Retinal pigment epithelial cell (primary cell): ENCODE measurements at regions not wholly inside any gene's neighbourhood (a gene's known extent, or its start where the extent isn't known, plus 50 kb on each side); places are given as distances from the start of the nearest gene placed in this dataset.
"Not testable (repeated sequence)": the region's sequence is repeated elsewhere in the genome, so short reads cannot be mapped to it uniquely, and the experiment has no call there.

Experiments
- DNase-seq: peaks from one replicate; pipeline ENCODE4 v3.0.0-alpha.2; 2010; ENCODE audit warnings: low read depth
- H3K4me3 ChIP-seq: 2 replicates; pipeline ENCODE4 v1.5.1; 2011; ENCODE audit warnings: mild to moderate bottlenecking, low read length, control low read depth, moderate library complexity
- CTCF ChIP-seq: conservative IDR thresholded peaks from 2 replicates; pipeline ENCODE4 v1.5.1; 2011; ENCODE audit warnings: low read depth, low read length, control low read depth, inconsistent platforms

- no peak for DNase-seq
- no peak overlapping the region for H3K4me3 ChIP-seq
- TF ChIP-seq CTCF: no peak
These were observed 139.3 kb upstream of the API5 start for GRCh38 chr11:43172477-43172876.

GRCh38 chr11:43177975-43178374 lies 133.8 kb upstream of the API5 start:
- no peak overlapping the region for H3K4me3 ChIP-seq
- no peak for TF ChIP-seq CTCF
- no peak for DNase-seq

- H3K4me3 ChIP-seq, DNase-seq: not testable (repeated sequence)
These were observed 117.3 kb upstream of the API5 start for GRCh38 chr11:43194459-43194858.

- DNase-seq: no peak
- no peak overlapping the region for H3K4me3 ChIP-seq
- TF ChIP-seq CTCF: no peak
These were observed 114.4 kb upstream of the API5 start for GRCh38 chr11:43197379-43197778.

- no peak for DNase-seq
- TF ChIP-seq CTCF: no peak
- no peak overlapping the region for H3K4me3 ChIP-seq
These were observed 111.8 kb upstream of the API5 start for GRCh38 chr11:43200031-43200430.

GRCh38 chr11:43212279-43212678 lies 99.5 kb upstream of the API5 start:
- DNase-seq: no peak
- no peak for TF ChIP-seq CTCF
- H3K4me3 ChIP-seq: no peak overlapping the region

- no peak overlapping the region for H3K4me3 ChIP-seq
- no peak for DNase-seq
- no peak for TF ChIP-seq CTCF
These were observed 97.3 kb upstream of the API5 start for GRCh38 chr11:43214471-43214870.

GRCh38 chr11:43217849-43218248 lies 93.9 kb upstream of the API5 start:
- no peak for DNase-seq
- TF ChIP-seq CTCF: no peak

More at GRCh38 chr11:43217849-43218248, 93.9 kb upstream of the API5 start:
- no peak overlapping the region for H3K4me3 ChIP-seq
